Activated T-helper 2 cell treated with anti-CD3 and anti-CD28 coated beads, Interferon-gamma antibody, Interleukin-2, Interleukin-4, amounts not matched to agents 10 μg/mL and 5 μg/mL and 100 μg/mL, durations not matched to agents 14 hours and 24 hours and 36 hours (primary cell): ENCODE measurements at regions not wholly inside any gene's neighbourhood (a gene's known extent, or its start where the extent isn't known, plus 50 kb on each side); places are given as distances from the start of the nearest gene placed in this dataset.
"Not testable (repeated sequence)": the region's sequence is repeated elsewhere in the genome, so short reads cannot be mapped to it uniquely, and the experiment has no call there.

Experiments
- DNase-seq: peaks from one replicate; pipeline ENCODE4 v3.0.0; 2021; ENCODE audit warnings: low spot score
- H3K27ac Mint-ChIP-seq: one replicate; pipeline ENCODE4 v1.8.0; 2021; ENCODE audit warnings: mixed read lengths
- H3K27me3 Mint-ChIP-seq: one replicate; pipeline ENCODE4 v1.8.0; 2021; ENCODE audit warnings: low read depth, mixed read lengths
- H3K36me3 Mint-ChIP-seq: one replicate; pipeline ENCODE4 v1.8.0; 2021; ENCODE audit warnings: low read depth, mixed read lengths
- H3K4me1 Mint-ChIP-seq: one replicate; pipeline ENCODE4 v1.8.0; 2021; ENCODE audit warnings: low read depth, mixed read lengths
- H3K4me3 Mint-ChIP-seq: one replicate; pipeline ENCODE4 v1.8.0; 2021; ENCODE audit warnings: low read depth, mild to moderate bottlenecking, moderate library complexity, mixed read lengths
- H3K9me3 Mint-ChIP-seq: one replicate; pipeline ENCODE4 v1.8.0; 2021; ENCODE audit warnings: mixed read lengths
- intact Hi-C: fragments of 100-400 bp; cut with micrococcal nuclease; formaldehyde crosslinking; loops from one replicate; pipeline ENCODE4 v1.15.1; 2023

DNA sequence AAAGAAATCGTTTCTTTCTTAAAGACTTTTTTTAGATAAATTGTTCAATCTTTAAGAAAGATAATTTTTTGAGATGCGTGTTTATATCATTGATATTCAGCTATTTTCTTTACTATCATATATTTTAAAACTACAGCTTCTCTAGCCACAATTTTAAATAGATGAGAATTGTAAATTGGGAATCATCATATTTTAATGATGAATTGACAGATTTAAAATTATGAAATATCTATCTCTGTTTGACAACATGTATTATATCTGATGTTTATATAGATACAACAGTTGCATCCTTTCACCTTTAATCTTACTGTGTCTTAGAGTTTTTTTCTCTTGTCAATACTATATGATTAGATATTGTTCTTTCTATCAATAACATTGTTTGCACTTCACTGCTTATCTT is 762.3 kb upstream of the GJE1 start:
- H3K27ac Mint-ChIP-seq: no peak overlapping the region
- no peak for DNase-seq
- intact Hi-C loops: no loop called here
- no peaks in the 10 kb centered on the region for H3K27me3 Mint-ChIP-seq
- no peak overlapping the region for H3K4me3 Mint-ChIP-seq
- H3K36me3 Mint-ChIP-seq: no peaks in the 10 kb centered on the region
- H3K4me1 Mint-ChIP-seq: no peaks in the 10 kb centered on the region
- H3K9me3 Mint-ChIP-seq: no peaks in the 10 kb centered on the region

DNA sequence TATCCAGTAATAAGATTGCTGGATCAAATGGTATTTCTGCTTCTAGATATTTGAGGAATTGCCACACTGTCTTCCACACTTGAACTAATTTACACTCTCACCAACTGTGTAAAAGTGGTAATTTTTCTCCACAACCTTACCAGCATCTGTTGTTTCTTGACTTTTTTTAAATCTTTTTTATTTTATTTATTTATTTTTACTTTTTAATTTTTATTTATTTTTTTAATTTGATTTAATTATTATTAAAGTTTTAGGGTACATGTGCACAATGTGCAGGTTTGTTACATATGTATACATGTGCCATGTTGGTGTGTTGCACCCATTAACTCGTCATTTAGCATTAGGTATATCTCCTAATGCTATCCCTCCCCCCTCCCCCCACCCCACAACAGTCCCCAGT is 765.9 kb upstream of the GJE1 start:
- DNase-seq, intact Hi-C loops, H3K27me3 Mint-ChIP-seq, H3K9me3 Mint-ChIP-seq, H3K4me1 Mint-ChIP-seq, H3K27ac Mint-ChIP-seq, H3K4me3 Mint-ChIP-seq, H3K36me3 Mint-ChIP-seq: not testable (repeated sequence)

DNA sequence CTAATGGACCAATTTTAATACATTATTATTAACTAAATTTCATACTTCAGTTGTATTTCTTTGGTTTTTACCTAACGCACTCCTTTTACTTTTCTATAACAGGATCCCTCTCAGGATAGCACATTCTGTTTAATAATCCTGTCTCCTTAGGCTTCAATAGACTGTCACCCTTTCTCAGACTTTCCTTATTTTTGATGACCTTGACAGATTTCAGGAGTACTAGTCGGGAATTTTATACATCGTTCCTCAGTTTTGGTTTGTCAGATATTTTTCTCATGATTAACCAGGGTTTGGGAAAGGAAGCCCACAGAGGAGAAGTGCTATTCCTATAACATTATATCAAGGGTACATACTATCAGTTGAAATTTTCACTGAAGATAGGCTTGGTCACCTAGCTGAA is 768.0 kb upstream of the GJE1 start:
- Mint-ChIP-seq H3K27me3 (no peaks in the 10 kb centered on the region), H3K4me3 (no peak overlapping the region), H3K27ac (no peak overlapping the region), H3K9me3 (no peaks in the 10 kb centered on the region), H3K4me1 (no peaks in the 10 kb centered on the region), H3K36me3 (no peaks in the 10 kb centered on the region)
- DNase-seq: no peak
- intact Hi-C loops: no loop called here

DNA sequence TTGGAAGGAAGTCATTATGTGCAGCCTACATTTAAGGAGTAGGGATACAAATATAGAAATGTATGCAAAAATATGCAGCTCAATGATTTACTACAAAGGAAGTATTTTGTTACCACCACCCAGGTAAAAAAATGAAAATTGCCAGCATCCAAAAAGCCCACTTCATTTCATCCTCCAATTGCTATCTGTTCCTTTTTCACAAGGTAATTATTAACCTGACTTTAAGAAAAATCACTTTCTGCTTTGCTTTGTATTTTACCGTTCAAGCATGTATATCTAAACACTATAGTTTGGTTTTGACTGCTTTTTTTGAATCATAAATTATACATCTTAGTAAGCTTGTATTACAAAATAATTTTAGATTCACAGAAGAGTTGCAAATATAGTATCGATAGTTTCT is 768.5 kb upstream of the GJE1 start:
- H3K36me3 Mint-ChIP-seq: no peaks in the 10 kb centered on the region
- intact Hi-C loops: no loop called here
- H3K4me1 Mint-ChIP-seq: no peaks in the 10 kb centered on the region
- DNase-seq: no peak
- no peaks in the 10 kb centered on the region for H3K9me3 Mint-ChIP-seq
- no peak overlapping the region for H3K27ac Mint-ChIP-seq
- H3K27me3 Mint-ChIP-seq: no peaks in the 10 kb centered on the region
- H3K4me3 Mint-ChIP-seq: no peak overlapping the region

DNA sequence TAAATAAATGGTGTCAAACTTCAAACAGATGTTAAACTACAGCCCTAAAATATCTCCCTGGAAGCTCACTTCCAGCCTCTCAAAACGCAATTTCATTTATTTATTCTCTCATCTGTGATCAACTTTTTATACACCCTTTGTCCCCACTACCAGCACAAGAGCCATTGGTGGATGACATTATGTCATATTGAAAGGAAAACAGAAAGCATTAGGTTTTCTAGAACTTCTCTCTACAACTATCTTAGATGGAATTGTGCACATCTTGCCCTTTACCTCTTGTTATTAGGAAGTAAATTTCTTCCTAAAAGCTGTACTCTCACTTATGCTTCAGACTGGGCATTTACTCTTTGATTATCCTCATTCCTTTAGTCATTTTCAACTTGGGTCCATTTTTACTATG is 771.2 kb upstream of the GJE1 start:
- H3K27ac Mint-ChIP-seq: no peak overlapping the region
- H3K9me3 Mint-ChIP-seq: no peaks in the 10 kb centered on the region
- no peaks in the 10 kb centered on the region for H3K4me1 Mint-ChIP-seq
- intact Hi-C loops: no loop called here
- H3K27me3 Mint-ChIP-seq: no peaks in the 10 kb centered on the region
- no peak for DNase-seq
- no peaks in the 10 kb centered on the region for H3K36me3 Mint-ChIP-seq
- no peak overlapping the region for H3K4me3 Mint-ChIP-seq

DNA sequence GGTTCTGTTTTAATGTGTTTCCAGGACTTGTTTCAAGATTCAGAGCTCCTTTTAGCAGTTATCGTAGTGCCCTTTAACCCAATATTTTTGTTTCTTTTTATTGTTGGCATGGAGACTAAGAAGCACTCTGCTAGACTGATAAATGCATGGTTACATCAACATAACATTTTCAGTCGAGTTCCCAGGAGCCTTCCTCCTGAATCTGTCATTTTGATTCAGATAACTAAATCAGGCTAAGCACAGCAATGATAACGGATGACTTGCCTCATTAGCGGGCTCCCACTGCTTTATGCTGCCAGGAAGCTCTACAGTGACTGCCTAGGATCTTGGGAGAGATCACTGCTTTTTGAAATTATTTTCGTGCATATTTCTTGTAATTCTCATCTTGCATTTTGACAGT is 772.8 kb upstream of the GJE1 start:
- Mint-ChIP-seq H3K36me3 (no peaks in the 10 kb centered on the region), H3K4me1 (no peaks in the 10 kb centered on the region), H3K4me3 (no peak overlapping the region), H3K27ac (no peak overlapping the region), H3K27me3 (no peaks in the 10 kb centered on the region), H3K9me3 (no peaks in the 10 kb centered on the region)
- DNase-seq: no peak
- intact Hi-C loops: no loop called here

DNA sequence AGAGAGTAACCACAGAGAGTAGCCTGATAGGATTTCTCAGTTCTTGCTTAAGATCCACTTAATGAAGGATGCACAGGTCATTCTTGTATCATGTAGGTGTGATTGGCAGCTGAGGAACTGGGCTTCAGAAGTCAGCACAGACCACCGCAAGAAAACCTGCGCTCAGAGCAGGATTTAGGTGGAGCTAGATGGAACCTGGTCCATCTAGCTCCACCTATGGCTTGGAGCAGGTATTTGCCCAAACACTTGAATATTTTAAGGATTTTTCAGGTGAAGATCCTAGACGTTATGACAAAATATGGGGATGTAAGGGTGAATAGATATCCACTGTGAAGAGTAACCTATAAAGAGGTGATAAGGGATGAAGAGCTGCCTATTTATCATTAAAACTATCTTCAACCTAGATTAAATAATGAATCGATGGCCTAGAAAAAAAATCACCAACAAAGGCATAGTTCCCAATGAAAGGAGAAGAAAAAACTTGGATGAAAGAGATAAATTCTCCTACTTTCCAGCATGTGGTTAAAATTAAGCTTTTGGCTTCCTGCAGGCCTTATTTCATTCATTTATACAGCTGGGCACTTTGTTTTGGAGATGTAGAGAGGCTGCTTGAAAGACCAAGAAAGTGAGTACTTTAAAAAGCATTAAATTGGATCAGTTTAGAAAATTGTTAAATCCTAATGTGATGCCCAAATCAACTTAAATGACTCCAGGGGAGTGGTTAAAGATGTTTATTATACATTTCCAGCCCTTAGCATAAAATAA is 778.4 kb upstream of the GJE1 start:
- H3K9me3 Mint-ChIP-seq: no peaks in the 10 kb centered on the region
- H3K27me3 Mint-ChIP-seq: no peaks in the 10 kb centered on the region

DNA sequence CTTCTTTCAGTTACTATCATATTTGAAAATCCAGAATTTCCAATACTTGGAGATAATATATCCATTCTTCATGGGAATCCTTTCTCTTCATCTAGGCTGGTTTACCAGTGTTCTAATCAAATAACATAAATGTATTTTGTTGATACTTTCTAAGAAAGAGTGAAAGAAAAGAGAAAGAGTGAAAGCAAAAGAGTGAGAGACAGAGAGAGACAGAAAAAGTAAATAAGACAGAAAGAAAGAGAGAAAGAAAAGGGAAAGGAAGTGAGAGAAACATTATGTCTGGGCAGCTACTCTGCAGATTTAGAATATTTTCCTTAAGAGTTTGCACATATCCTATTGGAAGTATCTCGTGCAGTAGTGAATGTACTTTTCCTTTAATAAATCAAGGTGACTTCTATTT is 781.0 kb upstream of the GJE1 start:
- Mint-ChIP-seq H3K27ac (no peak overlapping the region), H3K36me3 (no peaks in the 10 kb centered on the region), H3K27me3 (no peaks in the 10 kb centered on the region), H3K4me3 (no peak overlapping the region), H3K4me1 (no peaks in the 10 kb centered on the region), H3K9me3 (no peaks in the 10 kb centered on the region)
- no peak for DNase-seq
- intact Hi-C loops: no loop called here

More for the DNA sequence above, 778.4 kb upstream of the GJE1 start:
- no peak for DNase-seq
- Mint-ChIP-seq H3K4me3 (no peak overlapping the region), H3K36me3 (no peaks in the 10 kb centered on the region), H3K4me1 (no peaks in the 10 kb centered on the region), H3K27ac (no peak overlapping the region)
- intact Hi-C loops: no loop called here

DNA sequence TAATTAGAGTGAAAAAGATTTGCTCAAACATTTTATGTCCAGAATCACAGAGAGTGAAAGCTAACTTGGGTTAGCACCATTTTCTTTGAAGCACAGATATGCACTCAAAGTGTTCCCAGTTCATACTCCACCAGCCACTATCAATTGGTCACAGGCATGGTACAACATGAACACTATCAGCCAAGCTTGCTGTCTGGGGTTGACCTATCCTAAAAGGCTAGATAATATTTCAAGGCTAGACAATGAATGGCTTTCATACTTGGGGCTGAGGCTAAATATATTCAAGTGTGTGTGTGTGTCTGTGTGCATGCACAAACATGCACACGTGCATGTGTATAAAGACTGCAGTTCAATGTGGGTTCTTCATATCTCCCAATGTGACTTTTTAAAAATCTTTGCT is 783.0 kb upstream of the GJE1 start:
- intact Hi-C loops: no loop called here
- Mint-ChIP-seq H3K9me3 (no peaks in the 10 kb centered on the region), H3K4me1 (no peaks in the 10 kb centered on the region)

DNA sequence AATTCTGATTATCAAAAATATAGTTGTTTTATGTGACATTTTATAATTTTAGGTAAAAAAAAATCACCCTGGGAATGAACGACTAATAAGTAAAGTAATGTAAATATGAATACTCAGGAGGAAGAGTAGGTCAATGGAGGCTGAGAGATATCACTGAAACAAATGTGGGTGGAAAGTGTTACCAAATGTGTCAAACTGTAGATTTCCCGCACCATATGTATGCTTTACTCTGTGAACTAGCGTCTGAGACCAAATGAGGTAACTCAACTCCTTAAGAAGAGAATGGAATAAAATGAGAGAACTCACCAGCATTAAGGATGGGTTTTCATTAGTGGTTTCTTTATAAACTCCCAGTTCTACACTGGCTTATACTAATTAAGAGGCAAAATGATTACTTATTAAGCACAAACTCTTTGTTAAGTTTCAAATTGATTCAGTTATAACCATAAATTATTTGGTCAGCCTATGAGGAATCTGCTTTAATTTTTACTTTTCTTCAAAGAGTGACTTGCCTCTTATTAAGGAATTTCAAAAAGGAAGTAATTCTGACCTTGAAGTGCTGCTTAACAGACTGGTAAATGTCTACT is 784.7 kb upstream of the GJE1 start:
- H3K27ac Mint-ChIP-seq: no peak overlapping the region
- peaks cover 4% of the 10 kb centered on the region for H3K27me3 Mint-ChIP-seq

More for the DNA sequence above, 783.0 kb upstream of the GJE1 start:
- DNase-seq: no peak
- no peak overlapping the region for H3K4me3 Mint-ChIP-seq
- no peak overlapping the region for H3K27ac Mint-ChIP-seq
- H3K36me3 Mint-ChIP-seq: no peaks in the 10 kb centered on the region
- peaks cover 4% of the 10 kb centered on the region for H3K27me3 Mint-ChIP-seq

DNA sequence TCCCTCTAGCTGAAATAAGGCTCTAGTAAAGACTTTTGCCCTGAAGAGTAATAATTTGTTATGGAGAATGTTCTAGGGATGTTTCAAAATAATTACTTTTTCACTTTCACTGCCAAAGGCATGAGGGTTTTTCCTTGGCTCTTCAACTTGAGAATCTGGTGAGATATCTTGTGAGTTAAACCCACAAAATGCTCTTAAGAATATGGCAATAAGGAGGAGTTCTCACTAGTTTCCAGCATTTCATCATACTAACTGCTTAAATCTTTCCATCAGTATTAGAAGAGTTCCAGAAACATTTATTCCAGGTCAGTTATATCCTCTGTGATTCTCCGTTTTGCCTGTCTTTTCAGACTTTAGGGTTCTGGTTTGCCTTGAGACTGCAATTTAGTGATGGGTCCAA is 785.6 kb upstream of the GJE1 start:
- intact Hi-C loops: no loop called here
- H3K9me3 Mint-ChIP-seq: no peaks in the 10 kb centered on the region
- H3K27ac Mint-ChIP-seq: no peak overlapping the region
- H3K36me3 Mint-ChIP-seq: no peaks in the 10 kb centered on the region
- no peak for DNase-seq
- H3K27me3 Mint-ChIP-seq: peaks cover 4% of the 10 kb centered on the region
- H3K4me1 Mint-ChIP-seq: no peaks in the 10 kb centered on the region
- H3K4me3 Mint-ChIP-seq: no peak overlapping the region

More for the DNA sequence above, 784.7 kb upstream of the GJE1 start:
- H3K36me3 Mint-ChIP-seq: no peaks in the 10 kb centered on the region
- no peaks in the 10 kb centered on the region for H3K9me3 Mint-ChIP-seq
- intact Hi-C loops: no loop called here
- no peak for DNase-seq
- no peaks in the 10 kb centered on the region for H3K4me1 Mint-ChIP-seq
- no peak overlapping the region for H3K4me3 Mint-ChIP-seq

DNA sequence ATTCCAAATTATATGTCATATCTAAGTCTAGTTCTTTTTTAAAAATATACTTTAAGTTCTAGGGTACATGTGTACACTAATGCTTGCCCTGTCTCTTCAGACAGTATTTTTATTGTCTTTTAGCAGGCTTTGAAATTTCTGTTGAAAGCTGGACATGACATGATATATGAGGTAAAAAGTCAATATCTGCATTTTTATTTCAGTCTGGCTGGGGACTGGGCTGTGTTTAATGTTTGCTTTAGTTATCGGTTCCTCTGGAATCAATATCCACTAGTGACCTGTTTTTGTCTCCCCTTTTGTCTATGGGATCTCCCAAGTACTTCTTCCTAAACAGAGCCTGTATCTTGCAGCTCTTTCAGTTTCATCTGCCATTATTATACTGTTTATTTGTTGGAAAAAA is 786.2 kb upstream of the GJE1 start:
- intact Hi-C loops: no loop called here
- no peaks in the 10 kb centered on the region for H3K9me3 Mint-ChIP-seq
- H3K4me3 Mint-ChIP-seq: no peak overlapping the region
- no peaks in the 10 kb centered on the region for H3K36me3 Mint-ChIP-seq
- no peak overlapping the region for H3K27ac Mint-ChIP-seq
- peaks cover 4% of the 10 kb centered on the region for H3K27me3 Mint-ChIP-seq
- H3K4me1 Mint-ChIP-seq: no peaks in the 10 kb centered on the region
- no peak for DNase-seq

DNA sequence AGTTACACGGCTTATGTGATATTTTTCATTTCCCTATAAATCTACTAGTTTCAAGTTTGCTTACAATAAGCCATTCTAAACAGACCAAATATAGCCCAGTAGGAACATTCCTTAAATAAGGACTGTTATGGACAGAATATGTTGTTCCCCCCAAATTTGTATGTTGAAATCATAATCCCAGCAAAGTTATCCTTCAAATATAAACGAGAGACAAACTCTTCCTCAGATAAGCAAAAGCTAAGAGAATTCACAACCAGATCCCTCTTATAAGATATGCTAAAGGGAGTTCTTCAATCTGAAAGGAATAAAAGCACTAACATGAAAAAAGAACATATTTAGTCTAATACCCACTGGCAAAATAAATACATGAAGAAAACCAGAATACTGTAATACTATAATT is 795.5 kb upstream of the GJE1 start:
- intact Hi-C loops: no loop called here
- H3K27me3 Mint-ChIP-seq: peaks cover 1% of the 10 kb centered on the region
- H3K4me3 Mint-ChIP-seq: no peak overlapping the region
- no peaks in the 10 kb centered on the region for H3K9me3 Mint-ChIP-seq
- H3K36me3 Mint-ChIP-seq: no peaks in the 10 kb centered on the region
- H3K27ac Mint-ChIP-seq: no peak overlapping the region
- DNase-seq: no peak
- peaks cover 4% of the 10 kb centered on the region for H3K4me1 Mint-ChIP-seq
